Left hindlimb (tissue), 1 donor: ENCODE measurements at regions not wholly inside any gene's neighbourhood (a gene's known extent, or its start where the extent isn't known, plus 50 kb on each side); places are given as distances from the start of the nearest gene placed in this dataset.
"Not testable (repeated sequence)": the region's sequence is repeated elsewhere in the genome, so short reads cannot be mapped to it uniquely, and the experiment has no call there.

Experiments used
- DNase-seq: peaks from one replicate; pipeline ENCODE4 v3.0.0-alpha.2; 2018

- DNase-seq: no peak
Observed at GRCh38 chr18:1499265-1499664, 594.6 kb downstream of the ADCYAP1 start.

GRCh38 chr18:1503847-1504246, 599.2 kb downstream of the ADCYAP1 start:
- DNase-seq: no peak

GRCh38 chr18:1505856-1506255, 601.2 kb downstream of the ADCYAP1 start:
- no peak for DNase-seq

- DNase-seq: no peak
Observed at GRCh38 chr18:1510542-1511179, 606.0 kb downstream of the ADCYAP1 start.

- no peak for DNase-seq
Observed at GRCh38 chr18:1511619-1512311, 607.1 kb downstream of the ADCYAP1 start.

- DNase-seq: no peak
Observed at GRCh38 chr18:1513519-1513918, 608.8 kb downstream of the ADCYAP1 start.

GRCh38 chr18:1521588-1522248, 617.0 kb downstream of the ADCYAP1 start:
- not testable (repeated sequence) for DNase-seq

GRCh38 chr18:1522249-1522615, 617.6 kb downstream of the ADCYAP1 start:
- DNase-seq: no peak

- no peak for DNase-seq
Observed at GRCh38 chr18:1526991-1527390, 622.3 kb downstream of the ADCYAP1 start.

GRCh38 chr18:1527805-1528204, 623.1 kb downstream of the ADCYAP1 start:
- DNase-seq: no peak

- no peak for DNase-seq
Observed at GRCh38 chr18:1528447-1528846, 623.8 kb downstream of the ADCYAP1 start.

- no peak for DNase-seq
Observed at GRCh38 chr18:1528964-1529509, 624.4 kb downstream of the ADCYAP1 start.

GRCh38 chr18:1530650-1531049, 626.0 kb downstream of the ADCYAP1 start:
- no peak for DNase-seq

- DNase-seq: no peak
Observed at GRCh38 chr18:1539276-1539675, 634.6 kb downstream of the ADCYAP1 start.

- DNase-seq: no peak
Observed at GRCh38 chr18:1541478-1541877, 636.8 kb downstream of the ADCYAP1 start.

- no peak for DNase-seq
Observed at GRCh38 chr18:1542230-1542774, 637.6 kb downstream of the ADCYAP1 start.

GRCh38 chr18:1544016-1544415, 639.3 kb downstream of the ADCYAP1 start:
- no peak for DNase-seq

- DNase-seq: not testable (repeated sequence)
Observed at GRCh38 chr18:1557711-1558110, 653.0 kb downstream of the ADCYAP1 start.

- DNase-seq: no peak
Observed at GRCh38 chr18:1559563-1559962, 654.9 kb downstream of the ADCYAP1 start.

GRCh38 chr18:1564793-1565192, 660.1 kb downstream of the ADCYAP1 start:
- DNase-seq: no peak

- no peak for DNase-seq
Observed at GRCh38 chr18:1571206-1571605, 666.5 kb downstream of the ADCYAP1 start.

GRCh38 chr18:1573732-1574131, 669.1 kb downstream of the ADCYAP1 start:
- DNase-seq: no peak

GRCh38 chr18:1575084-1575483, 670.4 kb downstream of the ADCYAP1 start:
- DNase-seq: no peak

- no peak for DNase-seq
Observed at GRCh38 chr18:1578505-1578904, 673.8 kb downstream of the ADCYAP1 start.
